ENCODE measurements at regions not wholly inside any gene's neighbourhood (a gene's known extent, or its start where the extent isn't known, plus 50 kb on each side); places are given as distances from the start of the nearest gene placed in this dataset.

DNA sequence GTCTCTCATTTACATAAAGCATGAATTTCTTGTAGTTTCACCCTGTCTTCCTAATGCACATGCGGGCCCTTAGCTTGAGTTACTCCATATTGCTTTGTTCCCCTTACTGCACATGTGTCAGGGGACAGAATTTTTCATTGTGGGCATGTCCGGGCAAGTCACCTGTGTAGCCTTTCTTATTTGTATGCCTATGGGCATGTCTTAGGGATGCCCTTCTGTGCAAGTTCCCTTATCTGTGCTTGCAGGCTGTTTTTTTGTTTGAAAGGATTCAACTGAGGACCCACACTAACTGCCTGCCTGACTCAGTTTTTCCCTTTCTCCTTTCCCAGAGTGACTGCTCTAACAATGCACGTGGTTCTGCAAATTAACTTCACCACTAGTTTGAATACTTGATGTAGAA is 161.7 kb downstream of the YTHDC2 start:
- TF ChIP-seq, protein P1, sequence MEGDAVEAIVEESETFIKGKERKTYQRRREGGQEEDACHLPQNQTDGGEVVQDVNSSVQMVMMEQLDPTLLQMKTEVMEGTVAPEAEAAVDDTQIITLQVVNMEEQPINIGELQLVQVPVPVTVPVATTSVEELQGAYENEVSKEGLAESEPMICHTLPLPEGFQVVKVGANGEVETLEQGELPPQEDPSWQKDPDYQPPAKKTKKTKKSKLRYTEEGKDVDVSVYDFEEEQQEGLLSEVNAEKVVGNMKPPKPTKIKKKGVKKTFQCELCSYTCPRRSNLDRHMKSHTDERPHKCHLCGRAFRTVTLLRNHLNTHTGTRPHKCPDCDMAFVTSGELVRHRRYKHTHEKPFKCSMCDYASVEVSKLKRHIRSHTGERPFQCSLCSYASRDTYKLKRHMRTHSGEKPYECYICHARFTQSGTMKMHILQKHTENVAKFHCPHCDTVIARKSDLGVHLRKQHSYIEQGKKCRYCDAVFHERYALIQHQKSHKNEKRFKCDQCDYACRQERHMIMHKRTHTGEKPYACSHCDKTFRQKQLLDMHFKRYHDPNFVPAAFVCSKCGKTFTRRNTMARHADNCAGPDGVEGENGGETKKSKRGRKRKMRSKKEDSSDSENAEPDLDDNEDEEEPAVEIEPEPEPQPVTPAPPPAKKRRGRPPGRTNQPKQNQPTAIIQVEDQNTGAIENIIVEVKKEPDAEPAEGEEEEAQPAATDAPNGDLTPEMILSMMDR (IDR thresholded peaks at IDR 0.05), result no peak
- TF ChIP-seq POLR2A (IDR thresholded peaks at IDR 0.05), result no peak

Measured in breast epithelium (tissue), 3 donors.